Activated T-helper 1 cell treated with anti-CD3 and anti-CD28 coated beads, Interleukin-12 subunit alpha, Interleukin-12 subunit beta, Interleukin-2, Interleukin-4 antibody, amounts not matched to agents 30 ng/mL and 10 ng/mL and 1 ng/mL, durations not matched to agents 14 hours and 24 hours and 36 hours (primary cell): ENCODE measurements at regions not wholly inside any gene's neighbourhood (a gene's known extent, or its start where the extent isn't known, plus 50 kb on each side); places are given as distances from the start of the nearest gene placed in this dataset.
"Not testable (repeated sequence)": the region's sequence is repeated elsewhere in the genome, so short reads cannot be mapped to it uniquely, and the experiment has no call there.

Source experiments
- DNase-seq: peaks from one replicate; pipeline ENCODE4 v3.0.0; 2021; ENCODE audit warnings: low spot score
- H3K27ac Mint-ChIP-seq: one replicate; pipeline ENCODE4 v1.8.0; 2021; ENCODE audit warnings: mild to moderate bottlenecking, mixed read lengths
- H3K27me3 Mint-ChIP-seq: one replicate; pipeline ENCODE4 v1.8.0; 2022; ENCODE audit warnings: mild to moderate bottlenecking, moderate library complexity, mixed read lengths; ENCODE audit not compliant: insufficient read depth
- H3K36me3 Mint-ChIP-seq: one replicate; pipeline ENCODE4 v1.8.0; 2021; ENCODE audit warnings: low read depth, mixed read lengths
- H3K4me1 Mint-ChIP-seq: one replicate; pipeline ENCODE4 v1.8.0; 2021; ENCODE audit warnings: low read depth, mixed read lengths
- H3K4me3 Mint-ChIP-seq: one replicate; pipeline ENCODE4 v1.8.0; 2021; ENCODE audit warnings: mild to moderate bottlenecking, moderate library complexity, mixed read lengths
- H3K9me3 Mint-ChIP-seq: one replicate; pipeline ENCODE4 v1.8.0; 2021; ENCODE audit warnings: mixed read lengths
- intact Hi-C: fragments of 100-400 bp; cut with micrococcal nuclease; formaldehyde crosslinking; loops from one replicate; pipeline ENCODE4 v1.15.1; 2024

DNA sequence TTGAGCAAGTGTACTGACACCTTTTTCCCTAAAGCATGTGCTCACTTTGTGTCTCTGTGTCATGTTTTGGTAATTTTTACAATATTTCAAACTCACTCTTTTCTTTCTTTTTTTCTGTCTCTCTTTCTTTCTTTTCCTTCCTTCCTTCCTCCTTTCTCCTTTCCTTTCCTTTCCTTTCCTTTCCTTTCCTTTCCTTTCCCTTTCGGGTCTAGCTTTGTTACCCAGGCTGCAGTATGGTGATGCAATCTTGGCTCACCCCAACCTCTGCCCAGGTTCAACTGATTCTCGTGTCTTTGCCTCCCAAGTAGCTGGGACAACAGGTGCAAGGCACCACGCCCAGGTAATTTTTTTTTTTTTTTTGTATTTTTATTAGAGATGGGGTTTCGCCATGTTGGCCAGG lies 60.4 kb upstream of the TINAGL1 start:
- intact Hi-C loops = no loop called here
- H3K36me3 Mint-ChIP-seq = no peaks in the 10 kb centered on the region
- no peaks in the 10 kb centered on the region for H3K4me1 Mint-ChIP-seq
- no peaks in the 10 kb centered on the region for H3K9me3 Mint-ChIP-seq
- no peak overlapping the region for H3K4me3 Mint-ChIP-seq
- H3K27ac Mint-ChIP-seq = no peak overlapping the region
- no peak for DNase-seq
- peaks cover 12% of the 10 kb centered on the region for H3K27me3 Mint-ChIP-seq

DNA sequence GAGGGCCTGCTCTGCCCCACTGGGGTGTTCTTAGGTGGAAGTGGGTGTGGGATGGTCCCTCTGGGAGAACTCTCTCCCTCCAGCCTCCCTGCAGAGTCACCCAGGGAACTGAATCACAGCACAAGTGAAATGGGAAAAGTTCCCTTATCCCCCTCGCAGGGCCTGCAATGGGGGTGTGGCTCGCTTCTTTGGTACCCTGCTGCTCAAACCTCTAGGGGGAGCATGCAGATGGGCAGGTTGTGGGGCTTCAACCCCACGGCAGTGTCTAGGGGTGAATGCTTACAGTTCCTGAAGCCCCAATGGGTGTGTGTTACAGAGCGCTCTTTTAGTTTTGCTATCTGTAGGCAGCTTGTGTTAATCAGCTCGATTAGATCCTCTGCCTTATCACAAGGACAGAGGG lies 59.0 kb upstream of the TINAGL1 start:
- H3K9me3 Mint-ChIP-seq = no peaks in the 10 kb centered on the region
- intact Hi-C loops = no loop called here
- H3K36me3 Mint-ChIP-seq = no peaks in the 10 kb centered on the region
- peaks cover 8% of the 10 kb centered on the region for H3K27me3 Mint-ChIP-seq
- H3K4me1 Mint-ChIP-seq = no peaks in the 10 kb centered on the region
- H3K27ac Mint-ChIP-seq = no peak overlapping the region
- H3K4me3 Mint-ChIP-seq = no peak overlapping the region
- DNase-seq = no peak

DNA sequence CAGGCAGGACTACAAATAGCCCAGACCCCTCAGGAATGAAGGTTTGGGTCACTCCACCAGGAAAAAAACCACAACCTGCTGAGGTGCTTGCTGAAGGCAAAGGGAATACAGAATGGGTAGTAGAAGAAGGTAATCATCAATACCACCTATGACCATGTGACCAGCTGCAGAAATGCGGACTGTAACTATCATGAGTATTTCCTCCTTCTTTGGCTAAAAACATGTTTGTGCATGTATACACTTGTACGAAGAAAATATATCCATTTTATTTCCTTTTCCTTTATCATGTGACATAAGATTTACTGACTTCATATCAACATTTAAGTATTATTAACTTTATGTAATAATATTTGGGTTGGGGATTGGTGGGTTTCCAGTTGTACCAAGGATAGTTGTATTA lies 58.3 kb upstream of the TINAGL1 start:
- H3K9me3 Mint-ChIP-seq, DNase-seq, H3K36me3 Mint-ChIP-seq, H3K4me3 Mint-ChIP-seq, H3K27me3 Mint-ChIP-seq, H3K27ac Mint-ChIP-seq, H3K4me1 Mint-ChIP-seq, intact Hi-C loops: not testable (repeated sequence)

DNA sequence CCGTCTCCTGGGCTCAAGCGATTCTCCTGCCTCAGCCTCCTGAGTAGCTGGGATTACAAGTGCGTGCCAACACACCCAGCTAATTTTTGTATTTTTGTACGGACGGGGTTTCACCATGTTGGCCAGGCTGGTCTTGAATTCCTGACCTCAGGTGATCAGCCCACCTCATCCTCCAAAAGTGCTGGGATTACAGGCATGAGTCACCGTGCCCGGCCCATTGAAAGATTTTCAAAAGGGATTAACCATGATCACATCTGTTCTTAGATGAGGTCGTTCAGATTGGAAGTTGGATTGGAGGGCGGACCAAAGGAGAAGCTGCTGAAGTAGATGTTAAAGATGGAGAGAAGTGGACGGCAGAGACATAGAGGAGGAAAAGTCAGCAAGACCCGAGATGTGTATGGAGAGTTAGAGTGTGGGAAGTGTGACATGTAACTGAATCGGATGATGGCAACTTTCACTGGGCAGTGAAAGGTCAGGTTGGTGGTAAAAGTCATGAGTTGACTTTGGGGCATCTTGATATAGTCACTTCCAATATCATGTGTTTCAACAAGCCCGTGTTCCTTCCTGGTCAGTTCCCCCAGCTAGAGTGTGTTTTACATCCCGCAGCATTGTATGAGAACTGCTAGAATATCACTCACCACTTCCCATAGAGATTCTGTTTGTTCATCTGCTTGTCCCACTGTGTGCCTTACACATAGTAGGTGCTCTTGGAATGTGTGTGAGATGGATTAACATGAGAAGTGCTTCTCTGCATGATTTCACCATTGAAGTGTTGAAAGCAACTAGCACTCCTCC lies 54.4 kb upstream of the TINAGL1 start:
- Mint-ChIP-seq H3K36me3 (no peaks in the 10 kb centered on the region), H3K4me3 (no peak overlapping the region), H3K27me3 (peaks cover 6% of the 10 kb centered on the region), H3K9me3 (no peaks in the 10 kb centered on the region), H3K4me1 (no peaks in the 10 kb centered on the region), H3K27ac (no peak overlapping the region)
- intact Hi-C loops = no loop called here
- no peak for DNase-seq

DNA sequence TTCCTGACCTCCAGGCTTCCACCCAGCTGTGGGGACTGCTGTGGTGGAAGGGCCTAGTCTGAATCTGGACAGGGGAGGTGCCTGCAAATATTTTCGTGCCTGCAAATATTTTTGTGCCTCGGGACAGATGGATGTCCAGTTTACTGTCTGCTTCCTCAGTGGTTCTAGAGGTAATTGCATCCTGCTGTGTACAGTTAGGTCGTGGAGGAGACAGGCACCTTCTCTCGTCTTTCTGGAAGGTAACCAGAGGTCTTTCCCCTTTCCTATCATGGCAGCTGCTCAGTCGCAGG lies 53.8 kb upstream of the TINAGL1 start:
- H3K9me3 Mint-ChIP-seq = no peaks in the 10 kb centered on the region
- no peak overlapping the region for H3K4me3 Mint-ChIP-seq
- H3K36me3 Mint-ChIP-seq = no peaks in the 10 kb centered on the region
- intact Hi-C loops = no loop called here
- H3K27me3 Mint-ChIP-seq = peaks cover 6% of the 10 kb centered on the region
- H3K27ac Mint-ChIP-seq = no peak overlapping the region
- no peaks in the 10 kb centered on the region for H3K4me1 Mint-ChIP-seq
- no peak for DNase-seq

DNA sequence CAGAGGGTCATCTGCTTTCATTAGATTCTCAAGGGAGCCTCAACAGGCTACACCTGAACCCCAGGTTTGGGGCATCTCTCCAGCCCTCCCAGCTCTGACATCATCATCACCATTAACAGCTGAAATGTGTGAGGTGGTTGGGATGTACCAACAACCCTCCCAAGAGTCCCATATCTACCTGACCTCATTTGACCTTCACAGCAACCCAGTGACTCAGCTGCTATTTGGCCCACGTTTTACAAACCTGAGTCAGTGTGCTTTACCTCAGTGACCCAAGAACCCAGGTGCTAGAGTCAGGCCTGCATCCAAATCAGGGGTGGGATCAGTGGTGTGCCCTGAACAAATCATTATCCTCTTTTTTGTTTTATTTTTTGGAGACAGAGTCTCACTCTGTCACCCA lies 53.3 kb upstream of the TINAGL1 start:
- no peaks in the 10 kb centered on the region for H3K9me3 Mint-ChIP-seq
- peaks cover 3% of the 10 kb centered on the region for H3K27me3 Mint-ChIP-seq
- H3K27ac Mint-ChIP-seq = no peak overlapping the region
- no peak overlapping the region for H3K4me3 Mint-ChIP-seq
- DNase-seq = no peak
- intact Hi-C loops = no loop called here
- H3K36me3 Mint-ChIP-seq = no peaks in the 10 kb centered on the region
- H3K4me1 Mint-ChIP-seq = no peaks in the 10 kb centered on the region

DNA sequence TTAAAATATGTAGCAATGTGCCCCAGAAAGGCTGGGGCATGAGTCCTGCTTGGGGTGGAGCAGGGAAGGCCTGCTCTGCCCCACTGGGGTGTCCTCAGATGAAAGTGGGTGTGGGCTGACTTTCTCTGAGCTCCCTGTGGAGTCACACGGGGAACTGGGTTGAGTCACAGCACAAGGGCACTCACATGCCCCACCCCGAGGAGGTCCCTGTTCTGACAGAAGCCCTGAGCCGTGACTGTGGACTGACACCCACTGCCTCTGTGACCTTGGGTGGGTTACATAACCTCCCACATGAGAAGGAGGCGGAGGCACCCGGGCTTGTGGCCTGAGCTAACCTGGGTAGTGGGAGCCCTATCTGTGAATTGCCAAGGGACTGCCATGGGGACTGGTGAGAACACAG lies 52.5 kb upstream of the TINAGL1 start:
- no peaks in the 10 kb centered on the region for H3K9me3 Mint-ChIP-seq

DNA sequence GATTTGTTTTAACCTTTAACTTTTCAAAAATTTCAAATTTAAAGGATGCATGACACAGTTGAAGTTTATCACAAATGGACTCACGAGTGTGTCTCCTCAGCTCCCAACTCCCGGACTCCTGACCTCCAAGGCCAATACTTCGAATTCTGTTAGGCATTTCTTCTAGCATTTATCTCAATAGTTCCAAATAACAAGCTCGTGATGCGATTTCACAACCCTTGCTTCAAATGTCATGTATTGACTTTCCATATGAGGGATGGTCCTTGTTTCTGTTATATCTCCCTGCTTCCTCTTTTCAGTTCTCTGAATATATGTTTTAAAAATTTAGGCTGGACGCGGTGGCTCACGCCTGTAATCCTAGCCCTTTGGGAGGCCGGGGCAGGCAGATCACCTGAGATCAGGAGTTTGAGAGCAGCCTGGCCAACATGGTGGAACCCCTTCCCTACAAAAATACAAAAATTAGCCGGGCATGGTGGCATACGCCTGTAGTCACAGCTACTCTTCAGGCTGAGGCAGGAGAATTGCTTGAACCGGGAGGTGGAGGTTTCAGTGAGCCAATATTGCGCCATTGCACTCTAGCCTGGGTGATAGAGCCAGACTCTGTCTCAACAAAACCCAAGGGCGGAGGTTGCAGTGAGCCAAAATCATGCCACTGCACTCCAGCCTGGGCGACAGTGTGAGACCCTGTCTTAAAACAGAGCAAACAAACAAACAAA lies 52.0 kb upstream of the TINAGL1 start:
- DNase-seq = no peak
- Mint-ChIP-seq H3K9me3 (no peaks in the 10 kb centered on the region), H3K4me3 (no peak overlapping the region), H3K27ac (no peak overlapping the region), H3K4me1 (no peaks in the 10 kb centered on the region), H3K36me3 (no peaks in the 10 kb centered on the region), H3K27me3 (peaks cover 5% of the 10 kb centered on the region)
- intact Hi-C loops = no loop called here

More for the DNA sequence above, 52.5 kb upstream of the TINAGL1 start:
- H3K4me1 Mint-ChIP-seq = no peaks in the 10 kb centered on the region
- no peak for DNase-seq
- no peak overlapping the region for H3K27ac Mint-ChIP-seq
- H3K4me3 Mint-ChIP-seq = no peak overlapping the region
- no peaks in the 10 kb centered on the region for H3K36me3 Mint-ChIP-seq
- H3K27me3 Mint-ChIP-seq = peaks cover 4% of the 10 kb centered on the region
- intact Hi-C loops = no loop called here
